ENCODE measurements at regions not wholly inside any gene's neighbourhood (a gene's known extent, or its start where the extent isn't known, plus 50 kb on each side); places are given as distances from the start of the nearest gene placed in this dataset.

- Mint-ChIP-seq H3K9me3 (no peaks in the 10 kb centered on the region), H3K27me3 (no peaks in the 10 kb centered on the region), H3K36me3 (ENCODE audit: low read depth) (no peaks in the 10 kb centered on the region), H3K27ac (no peak overlapping the region), H3K4me1 (ENCODE audit: low read depth) (no peaks in the 10 kb centered on the region), H3K4me3 (no peak overlapping the region)
- Histone ChIP-seq H3K27me3 (ENCODE audit: control insufficient read depth in 1 of 2, insufficient read depth in 2 of 2, low read length in 2 of 2) (no peaks in the 10 kb centered on the region), H3K4me3 (ENCODE audit: low read length) (no peak overlapping the region), H3K36me3 (ENCODE audit: insufficient read depth, low read length) (no peaks in the 10 kb centered on the region), H3K4me1 (ENCODE audit: insufficient read depth, low read length) (no peaks in the 10 kb centered on the region), H3K9me3 (ENCODE audit: control insufficient read depth in 1 of 2, insufficient read depth in 1 of 2, low read length in 2 of 2) (peaks cover 0 to under 1% of the 10 kb centered on the region in 2 experiments), H3K27ac (ENCODE audit: low read depth in 1 of 2, low read length in 2 of 2) (no peak overlapping the region)
- DNase-seq (no peak), ATAC-seq (ENCODE audit: poor library complexity) (no peak)
- POLR2A ChIA-PET: no interaction called here
- intact Hi-C loops (cut with DNase I, micrococcal nuclease): no loop called here
- CTCF ChIA-PET: no interaction called here
- TF ChIP-seq, protein P1, sequence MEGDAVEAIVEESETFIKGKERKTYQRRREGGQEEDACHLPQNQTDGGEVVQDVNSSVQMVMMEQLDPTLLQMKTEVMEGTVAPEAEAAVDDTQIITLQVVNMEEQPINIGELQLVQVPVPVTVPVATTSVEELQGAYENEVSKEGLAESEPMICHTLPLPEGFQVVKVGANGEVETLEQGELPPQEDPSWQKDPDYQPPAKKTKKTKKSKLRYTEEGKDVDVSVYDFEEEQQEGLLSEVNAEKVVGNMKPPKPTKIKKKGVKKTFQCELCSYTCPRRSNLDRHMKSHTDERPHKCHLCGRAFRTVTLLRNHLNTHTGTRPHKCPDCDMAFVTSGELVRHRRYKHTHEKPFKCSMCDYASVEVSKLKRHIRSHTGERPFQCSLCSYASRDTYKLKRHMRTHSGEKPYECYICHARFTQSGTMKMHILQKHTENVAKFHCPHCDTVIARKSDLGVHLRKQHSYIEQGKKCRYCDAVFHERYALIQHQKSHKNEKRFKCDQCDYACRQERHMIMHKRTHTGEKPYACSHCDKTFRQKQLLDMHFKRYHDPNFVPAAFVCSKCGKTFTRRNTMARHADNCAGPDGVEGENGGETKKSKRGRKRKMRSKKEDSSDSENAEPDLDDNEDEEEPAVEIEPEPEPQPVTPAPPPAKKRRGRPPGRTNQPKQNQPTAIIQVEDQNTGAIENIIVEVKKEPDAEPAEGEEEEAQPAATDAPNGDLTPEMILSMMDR (IDR thresholded peaks at IDR 0.05): no peak
These were observed 100.6 kb upstream of the TARS1 start for GRCh38 chr5:33340195-33340594.

DNA sequence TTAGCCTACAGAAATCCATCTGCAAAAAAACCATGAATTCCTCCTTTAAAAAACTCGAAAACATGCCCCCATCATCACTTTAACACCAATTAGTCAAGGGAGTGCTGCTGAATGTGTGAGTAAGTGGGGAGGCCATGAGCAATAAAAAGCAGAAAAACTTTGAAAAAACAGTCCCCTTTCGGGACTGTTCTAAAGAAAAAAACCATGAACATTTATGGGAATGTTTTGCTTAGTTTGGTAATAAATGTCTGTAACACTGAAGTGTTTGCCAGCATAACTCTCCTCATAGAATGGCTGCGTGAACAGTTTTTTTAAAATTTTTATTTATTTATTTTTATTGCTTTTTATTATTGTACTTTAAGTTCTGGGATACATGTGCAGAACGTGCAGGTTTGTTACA is 99.4 kb upstream of the TARS1 start:
- ATAC-seq (ENCODE audit: poor library complexity): no peak
- H3K27me3 Mint-ChIP-seq: no peaks in the 10 kb centered on the region
- no peaks in the 10 kb centered on the region for H3K4me1 Mint-ChIP-seq (ENCODE audit: low read depth)
- no peak overlapping the region for H3K27ac ChIP-seq (ENCODE audit: low read depth in 1 of 2, low read length in 2 of 2)
- H3K9me3 ChIP-seq (ENCODE audit: control insufficient read depth in 1 of 2, insufficient read depth in 1 of 2, low read length in 2 of 2): peaks cover 0 to 5% of the 10 kb centered on the region in 2 experiments
- H3K9me3 Mint-ChIP-seq: no peaks in the 10 kb centered on the region
- H3K27ac Mint-ChIP-seq: no peak overlapping the region
- ChIA-PET POLR2A (no interaction called here), CTCF (no interaction called here)
- no peak overlapping the region for H3K4me3 Mint-ChIP-seq
- TF ChIP-seq, protein P1 (IDR thresholded peaks at IDR 0.05): no peak
- no peaks in the 10 kb centered on the region for H3K4me1 ChIP-seq (ENCODE audit: insufficient read depth, low read length)
- H3K36me3 ChIP-seq (ENCODE audit: insufficient read depth, low read length): no peaks in the 10 kb centered on the region
- no peak for DNase-seq
- H3K4me3 ChIP-seq (ENCODE audit: low read length): no peak overlapping the region
- no peaks in the 10 kb centered on the region for H3K36me3 Mint-ChIP-seq (ENCODE audit: low read depth)
- H3K27me3 ChIP-seq (ENCODE audit: control insufficient read depth in 1 of 2, insufficient read depth in 2 of 2, low read length in 2 of 2): no peaks in the 10 kb centered on the region
- intact Hi-C loops (cut with DNase I, micrococcal nuclease): no loop called here

GRCh38 chr5:33343676-33344327 is 97.0 kb upstream of the TARS1 start:
- ChIA-PET CTCF (no interaction called here), POLR2A (no interaction called here)
- no peaks in the 10 kb centered on the region for H3K9me3 Mint-ChIP-seq
- no peaks in the 10 kb centered on the region for H3K4me1 Mint-ChIP-seq (ENCODE audit: low read depth)
- H3K9me3 ChIP-seq (ENCODE audit: control insufficient read depth in 1 of 2, insufficient read depth in 1 of 2, low read length in 2 of 2): peaks cover 0 to 5% of the 10 kb centered on the region in 2 experiments
- H3K36me3 Mint-ChIP-seq (ENCODE audit: low read depth): no peaks in the 10 kb centered on the region
- DNase-seq (no peak), ATAC-seq (ENCODE audit: poor library complexity) (no peak)
- H3K27me3 Mint-ChIP-seq: no peaks in the 10 kb centered on the region
- H3K27me3 ChIP-seq (ENCODE audit: control insufficient read depth in 1 of 2, insufficient read depth in 2 of 2, low read length in 2 of 2): no peaks in the 10 kb centered on the region
- no peaks in the 10 kb centered on the region for H3K4me1 ChIP-seq (ENCODE audit: insufficient read depth, low read length)
- H3K27ac ChIP-seq (ENCODE audit: low read depth in 1 of 2, low read length in 2 of 2): no peak overlapping the region
- intact Hi-C loops (cut with DNase I, micrococcal nuclease): no loop called here
- H3K4me3 Mint-ChIP-seq: no peak overlapping the region
- H3K27ac Mint-ChIP-seq: no peak overlapping the region
- H3K36me3 ChIP-seq (ENCODE audit: insufficient read depth, low read length): no peaks in the 10 kb centered on the region
- H3K4me3 ChIP-seq (ENCODE audit: low read length): no peak overlapping the region
- TF ChIP-seq, protein P1 (IDR thresholded peaks at IDR 0.05): no peak
